SW 1271 (cell line): ENCODE measurements at regions not wholly inside any gene's neighbourhood (a gene's known extent, or its start where the extent isn't known, plus 50 kb on each side); places are given as distances from the start of the nearest gene placed in this dataset.
"Not testable (repeated sequence)": the region's sequence is repeated elsewhere in the genome, so short reads cannot be mapped to it uniquely, and the experiment has no call there.

Experiments used
- DNase-seq, 2 experiments: peaks; one replicate each; lab custom pipeline; 2025; lab: John Stamatoyannopoulos, UW

- no peak for DNase-seq
Observed at GRCh38 chr4:12943069-12943468, 541.1 kb downstream of the RAB28 start.

DNA sequence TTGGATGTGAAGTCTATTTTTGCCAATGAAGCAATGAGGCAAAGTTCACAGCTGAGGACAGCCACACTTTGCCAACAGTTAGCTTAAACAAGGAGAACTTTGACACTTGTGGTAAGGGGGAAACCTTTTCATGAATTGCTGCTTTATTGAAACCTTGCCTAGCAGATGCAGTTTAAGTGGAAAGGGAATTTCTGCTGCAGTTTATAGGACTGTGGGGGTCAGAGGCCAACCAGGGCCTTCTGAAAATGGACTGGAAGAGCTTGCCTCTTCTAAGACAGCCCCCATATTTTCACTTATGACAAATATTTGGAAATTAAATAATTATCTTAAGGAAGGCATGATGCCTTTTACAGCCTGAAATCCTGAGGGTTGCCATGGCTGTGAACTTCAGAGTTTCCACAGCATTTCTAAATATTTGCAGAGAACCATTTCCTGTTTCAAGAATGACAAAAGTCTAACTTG, 550.3 kb downstream of the RAB28 start:
- DNase-seq, result no peak

- DNase-seq, result no peak
Observed at GRCh38 chr4:12932203-12932788, 551.8 kb downstream of the RAB28 start.

GRCh38 chr4:12929784-12930183, 554.4 kb downstream of the RAB28 start:
- no peak for DNase-seq

DNA sequence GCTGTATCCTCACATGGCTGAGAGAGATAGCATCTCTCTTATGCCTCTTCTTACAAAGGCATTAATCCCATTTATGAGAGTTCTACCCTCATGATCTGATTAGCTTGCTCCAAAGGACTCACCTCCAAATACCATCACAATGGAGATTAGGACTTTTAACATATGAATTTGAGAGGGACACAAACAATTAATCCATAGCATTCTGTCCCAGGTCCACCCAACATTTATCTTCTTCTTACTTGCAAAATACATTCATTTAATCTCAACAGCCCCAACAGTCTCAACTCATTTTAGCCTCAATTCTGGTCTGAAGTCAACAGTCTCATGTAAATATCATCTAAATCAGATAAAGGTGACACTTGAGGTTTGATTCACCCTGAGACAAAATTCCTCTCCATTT, 555.4 kb downstream of the RAB28 start:
- DNase-seq, result no peak

- DNase-seq, result no peak
Observed at GRCh38 chr4:12926189-12927066, 557.7 kb downstream of the RAB28 start.

DNA sequence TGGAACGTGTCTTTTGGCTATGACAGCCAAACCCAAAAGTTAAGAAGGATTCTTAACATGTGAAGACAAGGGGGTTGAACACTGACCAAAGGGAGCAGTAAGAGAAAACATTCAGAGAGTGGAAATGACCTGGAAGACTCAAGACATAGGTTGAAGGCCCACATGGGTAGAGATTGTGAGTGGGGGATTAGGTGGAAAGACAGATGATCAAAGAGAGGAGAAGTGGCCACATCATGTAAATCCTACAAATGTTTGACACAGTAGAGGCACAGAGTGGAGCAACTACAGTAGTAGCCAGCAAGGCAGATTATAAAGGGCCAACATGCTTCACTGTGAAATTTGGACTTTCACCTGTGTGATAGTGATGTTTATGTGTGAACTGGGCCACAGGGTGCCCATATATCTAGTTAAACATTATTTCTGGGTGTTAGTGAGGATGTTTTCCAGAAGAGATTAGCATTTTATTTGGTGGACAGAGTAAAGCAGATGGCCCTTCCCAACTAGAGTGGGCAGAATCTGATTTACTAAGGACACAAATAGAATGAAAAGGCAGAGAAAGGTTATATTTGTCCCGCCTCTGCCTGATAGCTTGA, 559.3 kb downstream of the RAB28 start:
- no peak for DNase-seq

- no peak for DNase-seq
Observed at GRCh38 chr4:12924253-12924652, 559.9 kb downstream of the RAB28 start.

GRCh38 chr4:12912896-12913418, 571.2 kb downstream of the RAB28 start:
- DNase-seq, result no peak

DNA sequence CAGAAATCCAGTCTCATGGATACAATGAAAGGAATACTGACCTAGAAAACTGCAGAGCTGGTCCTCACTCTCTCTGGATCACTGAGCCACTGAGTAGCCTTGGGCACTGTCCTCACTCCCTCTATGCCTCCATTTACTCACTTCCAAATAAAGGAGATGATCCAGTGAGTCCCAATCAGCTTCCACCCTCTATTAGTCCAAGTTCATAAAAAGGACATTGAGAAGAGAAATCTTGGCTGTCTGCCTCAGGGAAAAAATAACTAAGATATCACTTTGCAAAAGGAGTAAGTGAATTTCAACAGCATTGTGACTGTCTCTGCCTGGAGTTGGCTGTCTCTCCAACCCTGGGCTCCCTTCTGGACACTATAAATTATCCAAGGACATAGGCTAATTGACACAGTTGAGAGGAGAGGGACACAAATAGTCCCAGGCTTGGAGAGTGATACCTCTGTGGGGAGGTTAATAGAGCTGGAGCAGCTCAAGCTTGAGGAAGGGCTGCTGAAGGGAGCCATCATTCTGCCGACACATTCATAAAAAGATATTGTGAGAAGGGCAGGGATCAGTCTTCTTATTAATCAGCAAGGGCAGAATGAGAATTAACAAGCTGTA, 572.3 kb downstream of the RAB28 start:
- no peak for DNase-seq

DNA sequence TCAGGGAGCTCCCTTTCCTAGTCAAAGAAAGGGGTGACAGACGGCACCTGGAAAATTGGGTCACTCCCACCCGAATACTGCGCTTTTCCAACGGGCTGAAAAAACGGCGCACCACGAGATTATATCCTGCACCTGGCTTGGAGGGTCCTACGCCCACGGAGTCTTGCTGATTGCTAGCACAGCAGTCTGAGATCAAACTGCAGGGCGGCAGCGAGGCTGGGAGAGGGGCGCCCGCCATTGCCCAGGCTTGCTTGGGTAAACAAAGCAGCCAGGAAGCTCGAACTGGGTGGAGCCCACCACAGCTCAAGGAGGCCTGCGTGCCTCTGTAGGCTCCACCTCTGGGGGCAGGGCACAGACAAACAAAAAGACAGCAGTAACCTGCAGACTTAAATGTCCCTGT, 580.5 kb downstream of the RAB28 start:
- DNase-seq, result not testable (repeated sequence)

DNA sequence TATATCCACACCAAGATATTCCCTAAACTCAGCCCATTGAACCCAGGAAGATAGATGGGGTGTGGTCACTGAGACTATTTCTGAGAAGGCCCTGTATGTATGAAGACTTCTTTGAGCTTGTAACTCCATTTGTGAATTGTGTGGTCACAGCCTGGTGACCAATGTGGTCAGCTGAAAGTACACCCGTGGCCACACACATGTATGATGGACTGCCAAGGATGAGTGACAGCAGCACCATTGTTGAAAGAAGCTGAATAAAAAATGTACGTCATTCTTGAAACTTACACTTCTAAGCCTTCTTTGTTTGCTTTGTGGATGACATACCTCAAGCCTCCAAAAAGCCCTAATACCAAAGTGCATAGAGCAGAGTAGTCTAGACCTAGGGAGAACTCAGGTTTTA, 581.4 kb downstream of the RAB28 start:
- DNase-seq, result no peak

- DNase-seq, result no peak
Observed at GRCh38 chr4:12897954-12898353, 586.2 kb downstream of the RAB28 start.

DNA sequence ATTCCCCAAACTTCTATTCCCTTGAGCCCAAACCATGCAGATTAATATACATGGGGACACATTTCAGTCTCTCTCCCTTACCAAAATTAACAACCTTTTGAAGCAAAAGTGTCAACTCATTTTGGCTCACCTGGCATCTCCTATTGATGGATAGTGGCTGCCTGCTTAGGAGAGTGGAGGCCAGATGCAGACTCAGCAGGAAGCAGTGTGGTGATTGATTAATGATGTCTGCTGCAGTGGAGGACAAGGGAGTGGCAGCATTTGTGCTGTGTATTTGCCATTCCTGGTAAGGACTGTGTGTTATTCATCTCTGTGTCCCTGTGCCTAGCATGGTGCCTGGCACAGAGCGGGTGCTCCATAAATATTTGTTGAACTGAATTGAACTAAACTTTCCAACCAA, 590.1 kb downstream of the RAB28 start:
- no peak for DNase-seq

DNA sequence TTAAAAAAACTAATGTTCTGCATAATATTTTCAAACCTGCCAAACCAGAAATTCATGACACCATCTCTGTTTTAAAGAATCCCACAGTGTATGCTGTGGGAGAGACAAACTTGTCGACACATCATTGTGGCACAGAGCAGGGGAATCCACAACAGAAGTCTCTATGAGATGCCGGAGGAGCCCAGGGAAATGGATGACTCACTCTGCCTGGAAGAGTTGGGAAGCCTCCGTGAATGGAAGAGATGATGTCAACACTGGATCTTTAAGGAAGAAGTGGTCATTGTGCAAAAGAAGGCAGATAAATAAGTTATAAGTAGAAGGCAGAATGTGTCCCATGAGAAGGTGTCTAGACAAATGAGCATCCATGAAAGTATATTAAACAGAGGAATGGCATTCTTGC, 595.1 kb downstream of the RAB28 start:
- DNase-seq, result no peak

- DNase-seq, result no peak
Observed at GRCh38 chr4:12884846-12885796, 599.0 kb downstream of the RAB28 start.

- no peak for DNase-seq
Observed at GRCh38 chr4:12881945-12882584, 602.1 kb downstream of the RAB28 start.

GRCh38 chr4:12880844-12881243, 603.3 kb downstream of the RAB28 start:
- DNase-seq, result no peak

DNA sequence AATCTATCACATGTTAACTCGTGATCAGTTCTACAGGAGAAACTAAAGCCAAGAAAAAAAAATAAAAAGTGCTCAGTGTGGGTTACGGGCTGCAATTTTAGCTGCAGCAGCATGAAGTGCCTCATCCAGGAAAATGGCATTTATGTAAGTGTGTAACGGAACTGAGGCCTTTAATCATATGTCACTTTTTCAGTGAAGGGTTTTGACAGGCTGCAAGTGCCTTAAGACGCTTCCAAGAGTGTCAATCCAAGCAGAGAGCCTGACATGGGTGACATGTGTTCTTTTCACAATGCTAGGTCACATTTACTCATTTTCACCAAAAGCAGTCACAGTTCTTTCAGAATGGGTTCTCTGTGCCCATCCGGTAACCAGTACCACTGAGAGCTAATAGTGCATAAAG, 604.6 kb downstream of the RAB28 start:
- no peak for DNase-seq

DNA sequence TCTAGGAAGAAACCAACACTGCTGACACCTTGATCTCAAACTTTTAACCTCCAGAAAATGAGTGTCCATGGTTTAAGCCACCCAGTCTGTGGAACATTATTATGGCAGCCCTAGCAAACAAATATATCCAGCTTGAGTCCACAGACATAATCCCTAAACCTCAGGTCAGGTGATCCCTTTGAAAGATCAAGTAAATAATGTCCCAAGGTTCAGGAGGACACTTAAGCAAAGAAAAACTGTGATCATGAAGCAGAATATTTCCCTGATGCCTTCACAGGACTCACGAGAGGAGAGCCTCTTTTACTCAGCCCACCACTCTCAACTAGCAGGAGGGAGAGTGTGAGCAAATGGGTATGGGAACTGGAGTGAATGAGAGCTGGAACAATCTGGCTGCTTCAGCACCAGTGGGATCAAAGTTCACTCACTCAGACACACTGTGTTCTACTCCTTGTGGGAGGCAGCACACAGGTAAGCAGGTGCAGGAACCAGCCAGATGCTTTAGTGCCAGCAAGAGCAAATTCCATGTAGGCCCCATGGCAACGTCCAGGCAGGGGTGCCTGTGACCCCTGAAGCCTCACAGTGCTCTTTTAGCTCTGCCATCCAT, 608.4 kb downstream of the RAB28 start:
- DNase-seq, result no peak
